ENCODE measurements at regions not wholly inside any gene's neighbourhood (a gene's known extent, or its start where the extent isn't known, plus 50 kb on each side); places are given as distances from the start of the nearest gene placed in this dataset.
"Not testable (repeated sequence)": the region's sequence is repeated elsewhere in the genome, so short reads cannot be mapped to it uniquely, and the experiment has no call there.

GRCh38 chr6:150496629-150497028 lies 103.1 kb upstream of the PLEKHG1 start:
- no peak for DNase-seq (ENCODE audit: low read depth in 2 of 2)

GRCh38 chr6:150499882-150500312 lies 99.8 kb upstream of the PLEKHG1 start:
- no peak for DNase-seq (ENCODE audit: low read depth in 2 of 2)

- DNase-seq (ENCODE audit: low read depth in 2 of 2) = not testable (repeated sequence)
Measured at GRCh38 chr6:150500568-150500967, 99.1 kb upstream of the PLEKHG1 start.

GRCh38 chr6:150503041-150503440 lies 96.6 kb upstream of the PLEKHG1 start:
- no peak for DNase-seq (ENCODE audit: low read depth in 2 of 2)

GRCh38 chr6:150503586-150504339 lies 95.9 kb upstream of the PLEKHG1 start:
- no peak for DNase-seq (ENCODE audit: low read depth in 2 of 2)

- DNase-seq (ENCODE audit: low read depth in 2 of 2) = not testable (repeated sequence)
Measured at GRCh38 chr6:150507361-150507760, 92.3 kb upstream of the PLEKHG1 start.

GRCh38 chr6:150510576-150510975 lies 89.1 kb upstream of the PLEKHG1 start:
- DNase-seq (ENCODE audit: low read depth in 2 of 2) = no peak

- no peak for DNase-seq (ENCODE audit: low read depth in 2 of 2)
Measured at GRCh38 chr6:150511313-150511712, 88.4 kb upstream of the PLEKHG1 start.

GRCh38 chr6:150514806-150515380 lies 84.8 kb upstream of the PLEKHG1 start:
- DNase-seq (ENCODE audit: low read depth in 2 of 2) = no peak

GRCh38 chr6:150516199-150516598 lies 83.5 kb upstream of the PLEKHG1 start:
- DNase-seq (ENCODE audit: low read depth in 2 of 2) = no peak

- DNase-seq (ENCODE audit: low read depth in 2 of 2) = no peak
Measured at GRCh38 chr6:150517175-150517574, 82.5 kb upstream of the PLEKHG1 start.

GRCh38 chr6:150521482-150521881 lies 78.2 kb upstream of the PLEKHG1 start:
- no peak for DNase-seq (ENCODE audit: low read depth in 2 of 2)

GRCh38 chr6:150523216-150523615 lies 76.5 kb upstream of the PLEKHG1 start:
- not testable (repeated sequence) for DNase-seq (ENCODE audit: low read depth in 2 of 2)

- no peak for DNase-seq (ENCODE audit: low read depth in 2 of 2)
Measured at GRCh38 chr6:150525300-150525699, 74.4 kb upstream of the PLEKHG1 start.

GRCh38 chr6:150527100-150527499 lies 72.6 kb upstream of the PLEKHG1 start:
- DNase-seq (ENCODE audit: low read depth in 2 of 2) = no peak

GRCh38 chr6:150528648-150529285 lies 70.9 kb upstream of the PLEKHG1 start:
- no peak for DNase-seq (ENCODE audit: low read depth in 2 of 2)

GRCh38 chr6:150529646-150530045 lies 70.0 kb upstream of the PLEKHG1 start:
- no peak for DNase-seq (ENCODE audit: low read depth in 2 of 2)

- DNase-seq (ENCODE audit: low read depth in 2 of 2) = no peak
Measured at GRCh38 chr6:150531957-150532356, 67.7 kb upstream of the PLEKHG1 start.

GRCh38 chr6:150534553-150534952 lies 65.1 kb upstream of the PLEKHG1 start:
- no peak for DNase-seq (ENCODE audit: low read depth in 2 of 2)

- no peak for DNase-seq (ENCODE audit: low read depth in 2 of 2)
Measured at GRCh38 chr6:150535151-150535804, 64.4 kb upstream of the PLEKHG1 start.

- DNase-seq (ENCODE audit: low read depth in 2 of 2) = no peak
Measured at GRCh38 chr6:150535818-150536220, 63.9 kb upstream of the PLEKHG1 start.

- no peak for DNase-seq (ENCODE audit: low read depth in 2 of 2)
Measured at GRCh38 chr6:150536835-150537234, 62.9 kb upstream of the PLEKHG1 start.
